HT1080 (cell line): ENCODE measurements at regions not wholly inside any gene's neighbourhood (a gene's known extent, or its start where the extent isn't known, plus 50 kb on each side); places are given as distances from the start of the nearest gene placed in this dataset.

Experiments used
- DNase-seq: peaks from one replicate; pipeline ENCODE4 v3.0.0-alpha.2; 2015; ENCODE audit warnings: low read depth

DNA sequence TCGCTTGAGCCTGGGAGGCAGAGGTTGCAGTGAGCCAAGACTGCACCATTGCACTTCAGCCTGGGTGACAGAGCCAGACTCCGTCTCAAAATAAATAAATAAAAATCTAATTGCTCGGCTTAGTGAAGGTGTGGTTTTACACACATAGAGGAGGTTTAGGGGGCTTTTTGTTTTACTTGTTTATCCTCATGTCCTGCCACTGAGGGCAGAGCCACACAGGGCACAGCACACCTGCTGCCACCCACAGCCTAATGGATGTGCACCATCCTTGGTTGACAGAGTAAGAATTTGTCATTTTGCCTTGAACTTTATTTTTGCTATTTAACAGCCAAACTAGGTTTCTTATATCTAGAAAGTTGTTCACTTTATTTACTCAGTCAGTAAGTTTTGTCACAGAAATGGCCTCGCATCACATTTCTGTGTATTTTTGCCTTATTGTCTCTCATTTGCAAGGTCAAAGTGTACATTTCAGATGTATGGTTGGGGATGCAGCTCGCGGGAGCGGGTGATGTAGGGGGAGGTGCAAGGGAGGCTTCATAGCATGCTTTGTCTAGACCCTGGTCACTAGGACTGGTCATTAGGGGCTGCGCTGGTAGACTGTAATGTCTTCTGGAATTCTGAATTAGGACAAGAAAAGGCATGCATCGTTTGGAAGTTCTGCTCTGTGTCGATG is 67.8 kb upstream of the NAA20 start:
- no peak for DNase-seq

DNA sequence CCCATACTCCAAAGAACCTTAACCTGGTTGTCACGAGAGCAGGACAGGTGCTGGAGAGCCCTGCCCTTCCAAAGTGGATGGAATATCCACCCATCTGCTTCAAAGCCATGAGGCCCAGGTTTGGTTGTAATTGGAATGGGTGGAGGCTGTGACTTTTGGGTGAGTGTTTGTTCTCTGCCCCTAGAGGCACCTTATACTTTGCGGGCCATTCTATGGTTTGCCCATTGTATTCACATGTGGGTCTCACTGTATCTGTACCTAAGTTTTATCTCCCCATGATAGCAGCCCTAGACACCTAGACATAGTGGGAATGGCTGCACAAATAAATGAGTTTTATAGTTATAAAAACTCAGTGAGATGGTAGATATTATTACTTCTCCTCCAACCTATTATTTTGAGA is 67.1 kb upstream of the NAA20 start:
- no peak for DNase-seq

- peak; percentile 76 for DNase-seq
These were observed 64.8 kb upstream of the NAA20 start for GRCh38 chr20:19952392-19952791.

DNA sequence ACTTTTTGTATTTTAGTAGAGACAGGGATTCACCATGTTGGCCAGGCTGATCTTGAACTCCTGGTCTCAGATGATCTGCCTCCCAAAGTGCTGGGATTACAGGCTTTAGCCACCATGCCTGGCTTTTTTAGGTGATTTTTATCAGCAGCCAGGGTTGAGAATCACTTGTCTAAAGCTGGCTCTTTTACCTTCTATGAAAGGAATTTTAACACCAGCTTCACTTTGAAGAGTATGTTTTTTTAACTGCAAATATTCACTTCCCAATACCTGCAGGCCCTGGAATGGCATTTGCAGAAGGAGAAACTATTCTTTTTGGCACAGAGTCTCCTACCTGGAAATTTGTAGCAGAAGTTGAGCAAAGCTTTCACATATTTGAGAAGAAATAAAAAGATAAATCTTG is 63.6 kb upstream of the NAA20 start:
- DNase-seq: no peak

- no peak for DNase-seq
These were observed 60.2 kb upstream of the NAA20 start for GRCh38 chr20:19956976-19957375.

- no peak for DNase-seq
These were observed 58.9 kb upstream of the NAA20 start for GRCh38 chr20:19958219-19958618.

DNA sequence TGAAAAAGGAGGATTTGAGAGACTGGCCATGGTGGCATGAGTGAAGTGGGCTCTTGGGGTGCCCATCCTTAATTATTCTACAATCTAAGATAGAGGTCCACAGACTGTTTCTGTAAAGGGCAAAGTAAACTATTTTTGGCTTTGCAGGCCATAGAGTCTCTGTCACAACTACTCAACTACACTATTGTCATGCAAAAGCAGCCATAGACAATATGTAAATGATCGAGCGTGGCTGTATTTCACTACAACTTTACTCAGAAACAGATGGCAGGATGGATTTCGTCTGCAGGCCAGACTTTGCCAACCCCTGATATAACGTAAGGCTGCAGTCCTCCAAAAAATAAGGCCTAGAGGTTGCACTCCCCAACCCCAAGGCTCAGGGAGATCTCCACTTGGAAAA is 58.2 kb upstream of the NAA20 start:
- no peak for DNase-seq

DNA sequence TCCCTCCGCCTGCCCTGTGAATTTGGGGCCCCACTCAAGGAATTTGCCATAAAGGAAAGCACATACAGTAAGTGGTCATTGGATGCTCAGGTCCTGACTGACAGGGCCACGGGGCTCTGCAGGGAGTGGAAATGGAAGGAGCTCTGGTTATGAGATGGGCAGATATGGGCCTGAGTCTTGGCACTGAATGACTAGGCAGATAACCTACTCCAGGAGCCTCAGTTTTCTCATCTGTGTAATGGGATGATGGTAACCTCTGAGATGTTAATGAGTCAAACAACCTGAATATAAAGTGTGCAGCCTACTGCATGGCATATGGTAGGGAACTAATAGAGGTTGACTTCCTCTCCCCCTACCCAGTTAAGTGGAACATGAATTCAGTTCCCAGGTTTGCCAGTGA is 56.4 kb upstream of the NAA20 start:
- DNase-seq: no peak

DNA sequence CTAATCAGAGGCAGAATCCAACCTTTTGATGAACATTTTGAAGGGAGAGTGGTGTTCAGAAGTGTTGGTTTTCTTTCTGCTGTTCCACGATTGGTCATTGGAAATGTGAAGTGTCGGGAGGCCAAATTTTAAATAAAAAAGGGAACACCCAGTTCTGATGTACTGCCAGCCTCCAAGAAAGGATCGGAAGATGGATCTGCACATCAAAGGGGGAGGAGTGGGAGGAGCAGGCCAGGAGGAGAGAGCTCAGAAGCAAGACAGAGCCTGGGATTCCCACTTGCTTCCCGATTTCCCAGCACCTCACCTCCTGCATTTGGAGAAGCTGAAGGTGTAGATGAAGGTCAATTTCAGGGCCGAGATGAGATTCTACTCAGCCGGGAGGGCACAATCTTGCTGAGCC is 55.9 kb upstream of the NAA20 start:
- DNase-seq: no peak

DNA sequence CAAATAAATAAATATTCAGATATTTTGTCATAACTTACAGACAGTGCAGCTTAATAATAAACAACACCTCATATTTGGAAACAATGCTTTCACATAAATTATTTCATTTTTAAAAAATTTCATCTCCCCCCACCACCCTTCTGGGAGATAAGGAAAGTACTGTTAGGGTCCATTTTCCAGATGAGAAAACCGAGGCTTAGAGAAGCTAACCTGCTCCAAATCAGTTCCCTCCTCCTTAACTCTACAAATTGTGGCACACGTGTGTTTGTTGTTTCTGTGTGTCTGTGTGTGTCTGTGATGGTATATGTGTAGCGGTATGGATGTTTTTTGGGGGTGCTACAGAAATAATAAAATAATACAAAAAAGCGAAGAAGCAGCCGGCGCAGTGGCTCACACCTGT is 54.2 kb upstream of the NAA20 start:
- DNase-seq: no peak

- peak; percentile 64 for DNase-seq
These were observed 52.6 kb upstream of the NAA20 start for GRCh38 chr20:19964289-19965265.

DNA sequence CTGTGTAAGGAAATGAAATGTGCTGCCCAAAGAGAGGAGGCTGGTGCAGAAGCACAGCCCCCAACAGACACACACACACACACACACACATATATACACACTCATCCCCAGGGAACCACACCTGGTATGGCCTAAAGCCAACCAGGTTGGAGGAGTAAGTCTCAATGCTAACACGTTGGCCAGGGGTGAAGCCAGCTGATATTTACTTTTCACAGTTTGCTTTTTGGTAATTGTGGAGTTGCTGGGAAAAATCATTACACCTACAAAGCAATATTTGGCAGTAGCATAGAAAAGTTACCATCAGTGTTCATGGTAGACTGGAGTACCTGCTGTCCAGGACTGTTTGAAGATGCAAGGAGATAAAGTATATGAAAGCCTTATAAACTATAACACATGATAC is 50.3 kb upstream of the NAA20 start:
- DNase-seq: no peak
